ENCODE measurements at regions not wholly inside any gene's neighbourhood (a gene's known extent, or its start where the extent isn't known, plus 50 kb on each side); places are given as distances from the start of the nearest gene placed in this dataset.

DNA sequence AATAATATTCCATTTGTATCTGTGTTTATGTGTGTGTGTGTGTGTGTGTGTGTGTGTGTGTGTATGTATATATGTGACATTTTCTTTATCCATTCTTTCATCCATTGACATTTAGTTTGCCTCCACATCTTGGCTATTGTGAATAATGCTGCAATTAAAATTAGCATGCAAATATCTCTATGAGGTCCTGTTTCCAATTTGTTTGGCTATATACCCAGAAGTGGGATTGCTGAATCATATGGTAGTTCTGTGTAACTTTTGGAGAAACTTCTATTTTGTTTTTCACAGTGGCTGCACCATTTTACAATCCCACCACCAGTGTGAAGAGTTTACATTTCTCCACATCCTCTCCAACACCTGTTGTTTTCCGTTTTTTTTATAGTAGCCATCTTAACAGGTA is 53.1 kb downstream of the CH25H start:
- peaks cover 6% of the 10 kb centered on the region for H3K4me1 Mint-ChIP-seq (ENCODE audit: low read depth)
- H3K36me3 Mint-ChIP-seq (ENCODE audit: low read depth), result no peaks in the 10 kb centered on the region
- no peak overlapping the region for H3K27ac Mint-ChIP-seq
- intact Hi-C loops (cut with micrococcal nuclease), result no loop called here
- no peak overlapping the region for H3K4me3 Mint-ChIP-seq
- peaks cover 45% of the 10 kb centered on the region for H3K27me3 Mint-ChIP-seq (ENCODE audit: insufficient read depth)
- DNase-seq (ENCODE audit: low spot score), result no peak
- no peaks in the 10 kb centered on the region for H3K9me3 Mint-ChIP-seq

DNA sequence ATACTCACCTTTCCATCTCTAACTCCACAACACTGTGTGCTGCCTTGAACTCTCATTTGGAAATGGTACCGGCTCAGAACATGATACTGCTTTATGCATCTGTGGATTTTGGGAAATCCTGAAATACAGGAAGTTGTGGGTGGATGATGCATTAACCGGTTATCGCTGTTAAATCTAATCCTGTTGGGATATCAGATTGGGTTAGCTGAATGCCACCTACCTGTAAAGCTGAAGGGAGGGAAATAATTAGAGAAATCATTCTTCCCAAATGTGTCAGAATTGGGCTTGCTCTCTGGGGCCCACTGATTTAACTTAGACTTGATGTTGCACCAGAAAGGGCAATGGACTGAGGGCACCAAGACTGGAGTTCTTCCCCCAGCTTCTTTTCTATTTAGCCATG is 54.0 kb downstream of the CH25H start:
- no peaks in the 10 kb centered on the region for H3K4me1 Mint-ChIP-seq (ENCODE audit: low read depth)
- DNase-seq (ENCODE audit: low spot score), result no peak
- no peak overlapping the region for H3K4me3 Mint-ChIP-seq
- intact Hi-C loops (cut with micrococcal nuclease), result no loop called here
- H3K9me3 Mint-ChIP-seq, result peaks cover 6% of the 10 kb centered on the region
- H3K36me3 Mint-ChIP-seq (ENCODE audit: low read depth), result no peaks in the 10 kb centered on the region
- H3K27ac Mint-ChIP-seq, result no peak overlapping the region
- H3K27me3 Mint-ChIP-seq (ENCODE audit: insufficient read depth), result peaks cover 45% of the 10 kb centered on the region

DNA sequence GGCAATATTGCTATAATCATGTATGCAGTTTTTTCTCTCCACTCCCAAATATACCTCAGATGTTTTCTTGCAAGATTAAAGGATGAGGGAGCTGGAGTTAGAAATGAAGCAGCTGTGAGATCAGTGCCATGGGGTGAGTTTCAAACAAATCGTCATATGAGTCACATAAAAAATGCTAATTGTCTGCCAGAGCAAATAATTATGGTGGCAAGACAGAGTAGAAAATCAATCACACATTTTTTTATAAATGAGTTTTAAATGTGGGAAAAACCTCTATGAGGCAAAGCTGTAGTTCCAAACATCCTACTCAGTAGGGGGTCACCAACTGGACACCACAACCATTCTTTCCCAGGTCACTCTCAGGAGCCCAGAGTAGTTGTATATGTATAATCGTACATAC is 55.3 kb downstream of the CH25H start:
- Mint-ChIP-seq H3K27me3 (ENCODE audit: insufficient read depth) (peaks cover 45% of the 10 kb centered on the region), H3K27ac (no peak overlapping the region), H3K9me3 (peaks cover 6% of the 10 kb centered on the region), H3K36me3 (ENCODE audit: low read depth) (no peaks in the 10 kb centered on the region), H3K4me3 (no peak overlapping the region), H3K4me1 (ENCODE audit: low read depth) (no peaks in the 10 kb centered on the region)
- no peak for DNase-seq (ENCODE audit: low spot score)
- intact Hi-C loops (cut with micrococcal nuclease), result no loop called here

DNA sequence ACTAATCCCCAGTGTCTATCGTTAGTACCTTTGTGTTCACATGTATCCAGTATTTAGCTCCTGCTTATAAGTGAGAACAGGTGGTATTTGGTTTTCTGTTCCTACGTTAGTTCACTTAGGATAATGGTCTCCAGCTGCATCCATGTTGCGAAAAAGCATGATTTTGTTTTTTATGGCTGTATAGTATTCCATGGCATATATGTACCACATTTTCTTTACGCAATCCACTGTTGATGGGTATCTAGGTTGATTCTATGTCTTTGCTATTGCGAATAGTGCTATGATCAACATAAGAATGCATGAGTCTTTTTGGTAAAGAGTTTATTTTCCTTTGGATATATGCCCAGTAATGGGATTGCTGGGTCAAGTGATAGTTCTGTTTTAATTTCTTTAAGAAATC is 59.1 kb downstream of the CH25H start:
- H3K27ac Mint-ChIP-seq, result no peak overlapping the region
- peaks cover 23% of the 10 kb centered on the region for H3K27me3 Mint-ChIP-seq (ENCODE audit: insufficient read depth)
- no peak for DNase-seq (ENCODE audit: low spot score)
- H3K9me3 Mint-ChIP-seq, result peaks cover 6% of the 10 kb centered on the region
- no peak overlapping the region for H3K4me3 Mint-ChIP-seq
- intact Hi-C loops (cut with micrococcal nuclease), result no loop called here
- no peaks in the 10 kb centered on the region for H3K36me3 Mint-ChIP-seq (ENCODE audit: low read depth)
- peaks cover under 1% of the 10 kb centered on the region for H3K4me1 Mint-ChIP-seq (ENCODE audit: low read depth)

DNA sequence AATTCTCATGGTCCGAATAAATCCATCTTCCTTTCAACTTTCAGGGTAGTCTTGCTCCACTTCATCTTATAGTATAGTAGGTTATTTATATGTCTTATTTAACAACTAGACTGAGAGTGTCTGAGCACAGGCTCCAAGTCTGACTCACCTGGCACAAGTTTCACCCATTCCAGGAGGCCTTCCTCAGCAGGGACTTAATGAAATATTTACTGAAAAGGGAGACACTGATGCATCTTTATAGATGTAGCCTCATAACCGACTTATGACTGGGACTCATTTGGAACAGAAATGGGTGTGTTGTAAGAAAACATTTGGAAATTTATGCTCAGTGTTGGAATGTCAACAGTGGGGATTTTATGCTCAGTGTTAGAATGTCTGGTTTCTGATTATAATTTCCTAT is 59.9 kb downstream of the CH25H start:
- DNase-seq (ENCODE audit: low spot score), result no peak
- H3K27me3 Mint-ChIP-seq (ENCODE audit: insufficient read depth), result peaks cover 20% of the 10 kb centered on the region
- no peaks in the 10 kb centered on the region for H3K36me3 Mint-ChIP-seq (ENCODE audit: low read depth)
- peaks cover 5% of the 10 kb centered on the region for H3K4me1 Mint-ChIP-seq (ENCODE audit: low read depth)
- intact Hi-C loops (cut with micrococcal nuclease), result no loop called here
- no peak overlapping the region for H3K4me3 Mint-ChIP-seq
- H3K27ac Mint-ChIP-seq, result no peak overlapping the region
- H3K9me3 Mint-ChIP-seq, result peaks cover 6% of the 10 kb centered on the region

DNA sequence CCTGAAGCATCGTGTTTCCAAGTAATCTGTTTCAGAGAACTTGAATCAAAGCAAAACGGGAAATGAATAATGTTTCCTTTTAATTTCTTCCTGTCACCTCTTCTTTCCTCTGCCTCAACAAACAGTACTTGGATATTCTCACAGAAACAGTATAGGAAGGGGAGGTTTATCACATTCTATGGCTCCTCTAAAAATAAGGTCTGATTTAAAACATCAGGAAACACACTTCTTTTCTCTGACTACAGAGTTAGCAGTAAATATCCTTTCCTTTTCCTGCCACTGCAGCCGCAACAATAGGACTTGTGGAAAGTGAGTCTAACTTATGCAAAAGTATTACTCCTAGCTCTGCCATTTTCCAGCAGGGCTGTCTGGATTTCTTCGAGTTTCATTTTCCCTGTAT is 62.3 kb downstream of the CH25H start:
- Mint-ChIP-seq H3K36me3 (ENCODE audit: low read depth) (no peaks in the 10 kb centered on the region), H3K4me3 (no peak overlapping the region), H3K27me3 (ENCODE audit: insufficient read depth) (peaks cover 12% of the 10 kb centered on the region), H3K27ac (no peak overlapping the region), H3K4me1 (ENCODE audit: low read depth) (peaks cover 5% of the 10 kb centered on the region), H3K9me3 (peaks cover 6% of the 10 kb centered on the region)
- intact Hi-C loops (cut with micrococcal nuclease), result no loop called here
- no peak for DNase-seq (ENCODE audit: low spot score)

DNA sequence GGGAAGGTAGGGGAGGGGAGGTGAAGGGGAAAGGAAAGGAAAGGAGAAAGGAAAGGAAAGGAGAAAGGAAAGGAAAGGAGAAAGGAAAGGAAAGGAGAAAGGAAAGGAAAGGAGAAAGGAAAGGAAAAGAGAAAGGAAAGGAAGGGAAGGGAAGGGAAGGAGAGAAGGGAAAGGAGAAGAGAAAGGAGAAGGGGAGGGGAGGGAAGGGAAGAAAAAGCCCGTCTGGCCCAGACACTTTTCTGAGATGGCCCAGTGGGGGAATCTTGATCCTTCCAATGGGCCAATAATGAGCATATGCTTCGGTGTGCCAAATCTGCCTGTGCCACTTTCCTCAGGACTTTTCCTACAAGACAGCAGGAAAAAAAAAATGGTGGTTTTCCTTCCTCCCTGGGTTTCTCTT is 64.5 kb downstream of the CH25H start:
- DNase-seq (ENCODE audit: low spot score), result no peak
- no peaks in the 10 kb centered on the region for H3K9me3 Mint-ChIP-seq
- no peak overlapping the region for H3K27ac Mint-ChIP-seq
- intact Hi-C loops (cut with micrococcal nuclease), result no loop called here
- peaks cover 13% of the 10 kb centered on the region for H3K27me3 Mint-ChIP-seq (ENCODE audit: insufficient read depth)
- H3K4me3 Mint-ChIP-seq, result no peak overlapping the region
- H3K36me3 Mint-ChIP-seq (ENCODE audit: low read depth), result no peaks in the 10 kb centered on the region
- H3K4me1 Mint-ChIP-seq (ENCODE audit: low read depth), result peaks cover 5% of the 10 kb centered on the region

DNA sequence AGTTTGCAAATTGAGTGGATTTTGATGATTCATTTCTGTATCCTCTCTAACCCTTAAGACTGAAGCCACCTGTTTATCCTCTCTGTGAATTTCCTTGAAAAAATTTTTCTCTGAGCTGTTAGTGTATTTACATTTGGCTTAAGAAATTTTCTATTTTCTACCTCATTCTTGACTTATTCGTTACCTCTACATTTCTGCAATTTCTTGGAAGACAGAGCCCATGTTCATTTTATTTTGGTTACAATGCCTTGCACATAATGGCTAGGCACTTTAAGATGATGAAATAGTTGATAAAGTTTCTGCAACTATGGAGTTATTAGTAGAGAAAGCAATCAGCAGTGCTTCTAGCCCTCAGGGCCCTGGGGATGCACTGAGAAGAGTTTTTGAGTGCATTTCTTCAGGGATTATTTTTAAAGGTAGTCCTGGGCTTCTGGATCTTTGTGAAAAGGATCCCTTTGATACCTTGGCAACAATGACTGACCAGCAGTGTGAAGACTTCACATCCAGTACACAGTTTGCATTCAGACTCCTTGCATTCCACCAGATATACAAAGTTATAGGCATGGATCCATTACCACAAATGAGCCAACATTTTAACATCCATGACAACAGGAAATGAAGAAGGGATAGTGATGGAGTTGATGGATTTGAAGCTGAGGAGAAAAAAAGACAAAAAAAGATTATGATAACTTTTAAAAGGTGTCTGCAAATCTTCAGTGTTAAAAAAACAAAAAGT is 68.2 kb downstream of the CH25H start:
- no peak for DNase-seq (ENCODE audit: low spot score)
- intact Hi-C loops (cut with micrococcal nuclease), result no loop called here
- no peaks in the 10 kb centered on the region for H3K36me3 Mint-ChIP-seq (ENCODE audit: low read depth)
- H3K27me3 Mint-ChIP-seq (ENCODE audit: insufficient read depth), result peaks cover 19% of the 10 kb centered on the region
- H3K4me1 Mint-ChIP-seq (ENCODE audit: low read depth), result peaks cover 5% of the 10 kb centered on the region
- no peaks in the 10 kb centered on the region for H3K9me3 Mint-ChIP-seq
- no peak overlapping the region for H3K27ac Mint-ChIP-seq
- H3K4me3 Mint-ChIP-seq, result no peak overlapping the region

DNA sequence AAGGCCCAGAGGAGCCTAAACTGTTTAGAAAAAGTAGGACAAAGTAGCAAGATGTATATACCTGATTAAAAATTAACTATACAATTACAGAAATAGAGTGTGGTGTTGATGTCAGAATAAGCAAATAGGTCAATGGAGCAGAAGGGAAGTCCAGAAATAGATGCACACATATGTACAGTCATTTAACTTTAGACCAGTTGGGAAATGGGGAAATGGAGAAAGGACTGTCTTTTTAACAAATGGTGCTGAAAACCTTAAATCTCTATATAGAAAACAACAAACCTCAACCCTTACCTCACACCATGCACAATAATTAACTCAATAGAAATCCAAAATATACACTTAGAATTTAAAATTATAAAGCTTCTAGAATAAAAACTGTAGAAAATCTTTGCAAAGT is 72.2 kb downstream of the CH25H start:
- no peaks in the 10 kb centered on the region for H3K9me3 Mint-ChIP-seq
- intact Hi-C loops (cut with micrococcal nuclease), result no loop called here
- DNase-seq (ENCODE audit: low spot score), result no peak
- no peaks in the 10 kb centered on the region for H3K4me1 Mint-ChIP-seq (ENCODE audit: low read depth)
- H3K4me3 Mint-ChIP-seq, result no peak overlapping the region
- H3K36me3 Mint-ChIP-seq (ENCODE audit: low read depth), result no peaks in the 10 kb centered on the region
- no peak overlapping the region for H3K27ac Mint-ChIP-seq
- H3K27me3 Mint-ChIP-seq (ENCODE audit: insufficient read depth), result peaks cover 30% of the 10 kb centered on the region

DNA sequence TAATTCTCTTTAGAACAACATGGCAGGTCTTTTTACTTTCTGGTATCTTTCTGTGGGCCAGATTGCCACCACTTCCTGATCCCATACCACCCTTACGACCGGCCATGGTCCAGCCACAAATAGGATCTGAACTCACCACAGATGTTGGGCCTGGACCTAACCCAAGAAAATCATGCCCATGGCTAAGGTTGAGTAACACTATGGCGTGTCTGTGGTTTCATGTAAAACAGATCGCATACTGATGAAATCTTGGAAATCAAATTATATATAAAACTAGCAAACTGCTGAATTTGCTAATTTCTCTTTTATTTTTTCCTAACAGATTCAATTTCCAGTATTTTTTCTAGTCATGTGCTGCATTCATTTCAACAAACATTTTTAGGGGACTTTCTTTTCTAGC is 77.2 kb downstream of the CH25H start:
- Mint-ChIP-seq H3K4me1 (ENCODE audit: low read depth) (no peaks in the 10 kb centered on the region), H3K27ac (no peak overlapping the region), H3K9me3 (no peaks in the 10 kb centered on the region), H3K4me3 (no peak overlapping the region), H3K27me3 (ENCODE audit: insufficient read depth) (peaks cover 31% of the 10 kb centered on the region), H3K36me3 (ENCODE audit: low read depth) (no peaks in the 10 kb centered on the region)
- no peak for DNase-seq (ENCODE audit: low spot score)
- intact Hi-C loops (cut with micrococcal nuclease), result loop anchor here (2.0 kb wide), 1 partner anchor 17 kb away; no protein-coding TSS in a partner anchor

DNA sequence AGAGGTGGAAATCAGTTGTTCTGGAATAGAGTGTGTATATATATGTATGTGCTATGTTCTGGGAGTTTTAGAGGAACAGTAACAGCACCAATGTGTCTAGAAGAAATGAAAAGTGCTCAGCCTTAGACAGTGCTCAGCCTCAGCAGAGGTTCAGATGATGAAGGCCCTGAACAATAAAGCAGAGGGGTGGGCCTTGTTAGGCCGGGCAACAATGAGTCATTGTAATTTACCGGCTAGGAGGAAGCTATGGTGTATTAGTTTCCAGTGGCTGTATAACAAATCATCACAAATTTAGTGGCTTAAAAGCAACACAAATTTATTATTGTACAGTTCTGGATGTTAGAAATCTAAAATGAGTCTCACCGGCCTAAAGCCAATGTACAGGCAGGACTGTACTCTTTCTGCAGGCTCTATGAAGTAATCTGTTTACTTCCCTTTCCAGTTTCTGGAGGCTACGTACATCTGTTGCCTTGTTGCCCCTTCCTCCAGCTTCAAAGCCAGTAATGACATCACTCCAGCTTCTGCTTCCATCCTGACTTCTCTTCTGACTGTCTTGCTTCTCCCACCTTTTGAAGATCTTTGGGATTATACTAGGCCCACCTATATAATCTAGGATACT is 84.6 kb downstream of the CH25H start:
- intact Hi-C loops (cut with micrococcal nuclease), result no loop called here
- H3K36me3 Mint-ChIP-seq (ENCODE audit: low read depth), result no peaks in the 10 kb centered on the region
- DNase-seq (ENCODE audit: low spot score), result no peak

DNA sequence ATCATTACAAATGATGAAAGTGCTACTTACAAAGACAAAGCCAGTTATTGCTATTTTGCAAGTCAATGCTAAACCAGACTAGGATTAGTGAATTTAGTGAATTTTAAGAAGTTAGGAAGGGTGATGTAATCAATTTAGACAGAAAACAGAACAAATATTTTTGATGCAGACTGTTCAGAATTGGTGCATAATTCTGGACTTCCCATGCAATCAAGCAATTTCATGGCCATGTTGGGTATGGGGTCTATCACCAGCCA is 85.4 kb downstream of the CH25H start:
- H3K36me3 Mint-ChIP-seq (ENCODE audit: low read depth), result no peaks in the 10 kb centered on the region
- no peak overlapping the region for H3K27ac Mint-ChIP-seq
- H3K4me1 Mint-ChIP-seq (ENCODE audit: low read depth), result no peaks in the 10 kb centered on the region
- intact Hi-C loops (cut with micrococcal nuclease), result no loop called here
- H3K27me3 Mint-ChIP-seq (ENCODE audit: insufficient read depth), result peaks cover 40% of the 10 kb centered on the region
- H3K4me3 Mint-ChIP-seq, result no peak overlapping the region
- DNase-seq (ENCODE audit: low spot score), result no peak
- no peaks in the 10 kb centered on the region for H3K9me3 Mint-ChIP-seq

More for the DNA sequence above, 84.6 kb downstream of the CH25H start:
- Mint-ChIP-seq H3K4me1 (ENCODE audit: low read depth) (no peaks in the 10 kb centered on the region), H3K27me3 (ENCODE audit: insufficient read depth) (peaks cover 36% of the 10 kb centered on the region), H3K9me3 (no peaks in the 10 kb centered on the region), H3K4me3 (no peak overlapping the region), H3K27ac (no peak overlapping the region)

DNA sequence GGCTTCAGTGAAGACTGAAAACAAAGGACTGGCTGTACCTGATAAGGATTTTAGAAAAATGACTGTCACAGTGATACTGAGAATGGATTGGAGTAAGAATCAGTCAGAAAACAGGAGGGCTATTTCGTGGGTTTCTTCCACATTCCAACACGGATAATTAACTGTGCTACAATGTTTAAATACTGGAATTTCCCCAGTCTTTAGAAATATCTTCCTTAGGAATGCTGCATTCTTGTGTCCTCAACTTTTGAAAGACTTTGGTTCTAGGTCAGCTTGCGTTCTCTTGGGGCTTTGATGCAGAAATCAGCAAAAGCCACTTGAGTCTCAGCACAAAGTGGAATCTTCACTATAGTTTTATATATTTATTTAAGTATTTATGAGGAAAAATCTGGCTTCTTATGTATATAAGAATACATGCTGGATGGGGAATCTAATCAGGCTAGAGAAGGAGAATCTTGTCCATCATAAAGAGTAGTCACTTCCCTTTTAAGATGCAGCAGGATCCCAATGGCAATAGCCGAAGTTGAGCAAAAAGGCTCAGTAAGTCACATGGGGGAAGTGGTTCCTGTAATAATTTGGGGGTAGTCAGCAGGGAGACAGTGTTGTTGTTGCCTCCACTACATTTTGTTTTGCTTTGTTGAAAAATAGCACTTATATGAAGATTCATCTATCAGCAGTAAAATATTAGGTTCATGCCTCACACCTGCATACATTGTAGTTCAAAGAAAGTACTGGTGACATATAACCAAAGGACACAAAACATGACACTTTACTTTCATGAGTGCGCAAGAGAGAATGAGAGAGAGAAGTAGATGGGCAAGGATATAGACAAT is 86.0 kb downstream of the CH25H start:
- no peaks in the 10 kb centered on the region for H3K36me3 Mint-ChIP-seq (ENCODE audit: low read depth)
- peaks cover 44% of the 10 kb centered on the region for H3K27me3 Mint-ChIP-seq (ENCODE audit: insufficient read depth)
- H3K9me3 Mint-ChIP-seq, result no peaks in the 10 kb centered on the region
- intact Hi-C loops (cut with micrococcal nuclease), result no loop called here
- no peaks in the 10 kb centered on the region for H3K4me1 Mint-ChIP-seq (ENCODE audit: low read depth)
- DNase-seq (ENCODE audit: low spot score), result no peak
- H3K4me3 Mint-ChIP-seq, result no peak overlapping the region
- no peak overlapping the region for H3K27ac Mint-ChIP-seq

Data from activated T-helper 1 cell treated with anti-CD3 and anti-CD28 coated beads, Interleukin-12 subunit alpha, Interleukin-12 subunit beta, Interleukin-2, Interleukin-4 antibody, amounts not matched to agents 30 ng/mL and 10 ng/mL and 1 ng/mL, durations not matched to agents 14 hours and 24 hours and 36 hours (primary cell).